WTC11 (cell line): ENCODE measurements at regions not wholly inside any gene's neighbourhood (a gene's known extent, or its start where the extent isn't known, plus 50 kb on each side); places are given as distances from the start of the nearest gene placed in this dataset.

Source experiments
- CREM ChIP-seq: sonication (generic); formaldehyde crosslinking; IDR thresholded peaks from 2 replicates; pipeline ENCODE4 v1.8.1; 2022; ENCODE audit warnings: mild to moderate bottlenecking, missing genetic modification reagents, moderate library complexity
- OVOL2 ChIP-seq: fragments of 250-450 bp; sonication (Bioruptor Pico); IDR thresholded peaks from 2 replicates; pipeline ENCODE4 v1.9.0; 2021; ENCODE audit warnings: mild to moderate bottlenecking, borderline replicate concordance
- SP1 ChIP-seq: sonication (generic); formaldehyde crosslinking; conservative IDR thresholded peaks from 2 replicates; pipeline ENCODE4 v1.8.1; 2022; ENCODE audit warnings: missing genetic modification reagents
- ZNF138 ChIP-seq: sonication (generic); formaldehyde crosslinking; conservative IDR thresholded peaks from 2 replicates; pipeline ENCODE4 v1.8.1; 2022; ENCODE audit warnings: mild to moderate bottlenecking, moderate library complexity, missing genetic modification reagents
- TF ChIP-seq, protein P1 (sequence below): fragments of 200-600 bp; IDR thresholded peaks from 2 replicates; pipeline ENCODE4 v1.8.0; 2022; ENCODE audit warnings: antibody characterized with exemption

DNA sequence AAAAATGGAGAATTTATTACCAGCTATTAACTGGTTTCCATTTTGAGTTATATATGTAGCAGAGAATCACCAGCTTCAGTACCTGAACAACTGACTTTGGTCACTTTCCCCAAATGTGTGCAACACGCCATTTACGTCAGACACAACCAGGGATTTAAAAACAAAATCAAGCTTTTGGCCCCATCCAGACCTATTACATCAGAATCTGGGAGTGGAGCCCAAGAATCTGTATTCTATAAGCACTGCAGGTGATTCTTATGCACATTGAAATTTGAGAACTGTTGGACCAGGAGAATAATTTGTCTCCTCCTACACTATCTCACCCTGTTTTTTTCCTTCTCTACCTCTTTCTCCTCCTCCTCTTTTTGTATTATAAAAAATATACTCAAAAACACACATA is 295.9 kb downstream of the PRELID2 start:
- TF ChIP-seq CREM (CRISPR knock-in tag) (no peak), SP1 (no peak), ZNF138 (CRISPR knock-in tag) (no peak), OVOL2 (CRISPR knock-in tag) (no peak)
- TF ChIP-seq, protein P1, sequence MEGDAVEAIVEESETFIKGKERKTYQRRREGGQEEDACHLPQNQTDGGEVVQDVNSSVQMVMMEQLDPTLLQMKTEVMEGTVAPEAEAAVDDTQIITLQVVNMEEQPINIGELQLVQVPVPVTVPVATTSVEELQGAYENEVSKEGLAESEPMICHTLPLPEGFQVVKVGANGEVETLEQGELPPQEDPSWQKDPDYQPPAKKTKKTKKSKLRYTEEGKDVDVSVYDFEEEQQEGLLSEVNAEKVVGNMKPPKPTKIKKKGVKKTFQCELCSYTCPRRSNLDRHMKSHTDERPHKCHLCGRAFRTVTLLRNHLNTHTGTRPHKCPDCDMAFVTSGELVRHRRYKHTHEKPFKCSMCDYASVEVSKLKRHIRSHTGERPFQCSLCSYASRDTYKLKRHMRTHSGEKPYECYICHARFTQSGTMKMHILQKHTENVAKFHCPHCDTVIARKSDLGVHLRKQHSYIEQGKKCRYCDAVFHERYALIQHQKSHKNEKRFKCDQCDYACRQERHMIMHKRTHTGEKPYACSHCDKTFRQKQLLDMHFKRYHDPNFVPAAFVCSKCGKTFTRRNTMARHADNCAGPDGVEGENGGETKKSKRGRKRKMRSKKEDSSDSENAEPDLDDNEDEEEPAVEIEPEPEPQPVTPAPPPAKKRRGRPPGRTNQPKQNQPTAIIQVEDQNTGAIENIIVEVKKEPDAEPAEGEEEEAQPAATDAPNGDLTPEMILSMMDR, result no peak
